Inferior parietal cortex (tissue), 1 donor: ENCODE measurements at regions not wholly inside any gene's neighbourhood (a gene's known extent, or its start where the extent isn't known, plus 50 kb on each side); places are given as distances from the start of the nearest gene placed in this dataset.

Experiments
- DNase-seq: peaks from one replicate; pipeline ENCODE4 v3.0.0-alpha.2; 2016; ENCODE audit errors: extremely low spot score

DNA sequence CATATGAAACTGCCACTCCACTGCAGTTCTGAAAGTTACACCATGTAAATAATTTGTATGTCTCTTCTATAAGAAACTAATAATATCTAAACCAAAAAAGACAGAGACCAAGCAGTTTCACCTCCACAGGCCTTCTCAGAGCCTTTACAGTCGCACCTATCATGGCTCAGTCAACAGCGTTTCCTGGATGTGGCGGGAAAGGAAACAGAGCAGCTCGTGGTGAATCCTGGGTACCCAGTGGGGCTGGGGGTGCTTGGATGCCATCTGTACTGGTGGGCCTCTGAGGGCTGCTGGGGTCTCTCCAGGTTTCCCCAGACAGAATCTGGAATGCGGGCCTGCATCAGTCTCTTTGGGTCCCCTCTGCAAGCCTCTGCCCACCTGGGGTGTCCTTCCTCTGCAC is 100.2 kb upstream of the CASZ1 start:
- no peak for DNase-seq

DNA sequence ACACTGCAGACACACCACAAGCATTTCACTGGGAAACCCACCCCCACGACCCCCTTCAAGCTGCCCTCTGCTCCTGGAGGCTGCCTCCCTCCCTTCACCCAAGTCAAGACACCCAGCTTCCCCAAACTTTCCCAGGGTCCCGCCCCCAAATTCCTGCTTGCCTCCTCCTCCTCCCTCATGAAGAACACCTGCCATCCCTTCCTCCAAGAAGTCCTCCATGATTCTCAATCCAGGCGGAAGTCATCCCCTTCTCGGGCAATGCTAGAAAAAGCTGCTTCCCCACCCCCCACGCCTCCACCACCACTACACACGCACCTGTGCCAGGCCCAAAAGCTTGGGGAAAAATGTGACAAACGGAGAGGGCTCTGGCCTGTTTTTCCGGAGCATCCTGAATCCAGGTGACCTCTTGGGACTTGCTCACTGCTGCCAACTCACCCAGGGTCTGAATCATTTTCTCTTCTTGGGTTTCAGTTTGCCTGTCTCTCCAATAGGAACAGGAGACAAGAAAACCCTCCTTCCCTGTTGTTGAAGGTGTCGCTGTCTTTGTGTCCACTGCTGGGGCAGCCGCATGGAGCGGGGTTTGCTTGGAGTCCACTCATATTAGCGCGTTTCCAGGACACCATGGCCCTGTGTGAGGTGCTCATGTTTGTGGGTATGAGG is 101.0 kb upstream of the CASZ1 start:
- no peak for DNase-seq

DNA sequence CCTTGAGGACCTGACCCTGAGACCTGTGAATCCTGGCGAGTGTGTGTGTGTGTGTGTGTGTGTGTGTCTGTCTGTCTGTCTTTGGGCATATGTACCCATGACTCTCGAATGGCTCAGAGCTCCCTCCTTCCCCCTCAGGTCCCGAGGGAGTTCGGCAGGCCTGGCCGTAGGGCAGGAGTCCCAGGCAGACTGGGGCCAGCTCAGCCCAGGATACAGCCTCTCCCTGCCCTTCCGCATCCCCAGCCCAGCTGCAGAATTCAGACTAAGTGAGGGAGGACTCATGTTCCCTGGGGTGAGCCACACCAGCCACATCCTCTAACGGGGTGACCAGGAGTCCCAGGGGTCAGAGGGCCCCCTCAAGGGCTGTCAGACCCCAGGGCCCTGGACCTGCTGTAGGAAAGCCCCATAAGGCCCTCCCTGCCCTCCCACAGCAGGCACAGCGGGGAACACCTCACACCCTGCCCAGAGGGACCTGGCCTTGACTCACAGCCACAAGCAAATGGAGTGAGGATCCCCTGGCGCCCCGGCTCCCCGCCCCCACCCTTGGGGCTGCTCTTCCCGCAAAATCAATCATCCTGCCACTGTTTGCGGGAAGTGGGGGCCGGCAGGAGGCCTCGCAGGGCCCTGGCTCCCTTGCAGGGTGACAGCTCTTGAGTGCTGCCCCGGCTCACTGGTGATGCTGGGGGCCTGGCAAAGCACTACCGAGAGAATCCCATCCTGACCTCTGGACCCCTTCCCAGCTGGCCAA is 101.7 kb upstream of the CASZ1 start:
- no peak for DNase-seq

DNA sequence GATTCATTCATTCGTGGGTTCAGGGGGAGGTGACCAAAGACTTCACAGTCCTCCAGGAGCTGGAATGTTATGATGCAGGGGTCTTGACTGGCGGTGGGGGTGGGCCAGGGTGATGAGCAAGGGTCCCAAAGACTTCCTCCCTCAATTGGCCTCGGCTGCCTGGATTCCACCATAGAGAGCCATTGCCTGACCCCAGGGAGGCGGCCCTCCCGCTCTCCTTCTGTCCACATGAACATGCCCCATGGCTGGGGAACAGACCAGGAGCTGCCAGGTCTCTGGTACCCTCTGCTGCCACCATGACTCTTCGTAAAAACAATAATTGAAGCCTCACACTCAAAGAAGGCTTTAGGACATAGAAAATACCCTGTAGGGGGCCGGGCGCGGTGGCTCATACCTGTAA is 102.5 kb upstream of the CASZ1 start:
- DNase-seq, result no peak

DNA sequence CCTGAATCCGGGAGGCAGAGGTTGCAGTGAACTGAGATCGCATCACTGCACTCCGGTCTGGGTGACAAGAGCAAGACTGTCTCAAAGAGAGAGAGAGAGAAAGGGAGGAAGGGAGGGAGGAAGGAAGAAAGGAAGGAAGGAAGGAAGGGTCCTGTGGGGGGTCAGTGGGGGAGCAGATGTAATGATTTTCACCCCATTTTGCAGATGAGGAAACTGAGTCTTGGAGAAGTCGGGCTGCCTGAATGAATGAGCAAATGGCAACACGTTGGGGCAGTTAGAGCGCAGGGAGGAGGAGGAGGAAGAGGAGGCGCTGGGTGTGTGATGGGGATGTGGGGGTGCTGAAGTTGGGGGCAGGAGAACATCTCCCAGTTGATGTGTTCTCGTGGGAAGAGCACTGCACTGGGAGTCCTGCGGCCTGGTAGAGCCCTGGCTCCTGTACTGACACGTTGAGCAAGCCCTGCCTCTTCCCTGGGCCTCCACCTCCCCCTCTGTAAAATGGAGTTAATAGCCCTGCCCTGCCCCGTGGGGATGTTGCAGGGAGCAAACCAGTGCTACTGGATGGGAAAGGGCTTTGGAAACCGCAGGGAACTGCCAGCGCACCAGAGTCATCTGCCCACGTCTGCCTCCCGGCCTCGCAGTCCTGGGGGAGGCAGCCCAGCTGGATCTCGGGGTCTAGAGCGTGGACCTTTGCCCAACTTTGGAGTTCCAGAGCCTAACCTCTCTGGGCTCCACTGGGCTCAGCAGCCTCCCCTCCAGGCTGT is 103.2 kb upstream of the CASZ1 start:
- no peak for DNase-seq

DNA sequence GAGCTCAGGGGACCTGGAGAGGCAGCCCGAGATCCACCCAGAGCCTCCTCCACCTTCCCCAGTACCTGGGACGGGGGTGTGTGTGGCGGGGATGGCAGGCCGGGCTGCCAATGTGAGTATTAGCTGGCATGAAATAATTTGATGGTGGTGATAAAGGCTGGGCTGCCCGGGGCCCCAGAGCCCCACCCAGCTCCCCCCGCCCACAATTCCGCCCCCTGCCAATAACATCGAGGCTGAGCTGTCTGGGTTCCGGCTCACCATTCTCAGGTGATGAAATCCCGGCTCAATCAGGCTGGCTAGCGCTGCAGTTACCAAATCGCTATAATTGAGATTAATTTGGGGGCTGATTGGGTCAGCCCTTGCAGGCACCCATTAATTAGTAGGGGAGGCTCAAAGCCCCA is 103.8 kb upstream of the CASZ1 start:
- no peak for DNase-seq

DNA sequence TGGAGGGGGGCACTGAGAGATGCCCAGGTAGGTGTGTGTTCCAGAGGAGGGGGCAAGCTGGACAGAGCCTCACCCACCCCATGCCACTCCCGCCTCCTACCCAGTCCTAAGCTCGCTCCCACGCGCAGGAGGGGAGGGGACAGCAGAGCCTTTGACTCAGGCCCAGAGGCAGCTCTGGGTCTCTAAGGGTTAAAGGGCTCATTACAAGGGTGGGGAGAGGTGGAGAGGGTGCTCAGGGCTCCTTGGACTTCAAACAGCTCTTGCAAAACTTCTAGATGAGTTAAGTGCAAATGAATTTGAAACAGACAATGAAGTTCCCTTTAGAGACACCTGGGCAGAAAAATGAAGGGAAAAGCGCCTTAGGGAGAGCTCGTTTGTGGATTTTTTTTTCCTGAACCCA is 104.2 kb upstream of the CASZ1 start:
- no peak for DNase-seq

DNA sequence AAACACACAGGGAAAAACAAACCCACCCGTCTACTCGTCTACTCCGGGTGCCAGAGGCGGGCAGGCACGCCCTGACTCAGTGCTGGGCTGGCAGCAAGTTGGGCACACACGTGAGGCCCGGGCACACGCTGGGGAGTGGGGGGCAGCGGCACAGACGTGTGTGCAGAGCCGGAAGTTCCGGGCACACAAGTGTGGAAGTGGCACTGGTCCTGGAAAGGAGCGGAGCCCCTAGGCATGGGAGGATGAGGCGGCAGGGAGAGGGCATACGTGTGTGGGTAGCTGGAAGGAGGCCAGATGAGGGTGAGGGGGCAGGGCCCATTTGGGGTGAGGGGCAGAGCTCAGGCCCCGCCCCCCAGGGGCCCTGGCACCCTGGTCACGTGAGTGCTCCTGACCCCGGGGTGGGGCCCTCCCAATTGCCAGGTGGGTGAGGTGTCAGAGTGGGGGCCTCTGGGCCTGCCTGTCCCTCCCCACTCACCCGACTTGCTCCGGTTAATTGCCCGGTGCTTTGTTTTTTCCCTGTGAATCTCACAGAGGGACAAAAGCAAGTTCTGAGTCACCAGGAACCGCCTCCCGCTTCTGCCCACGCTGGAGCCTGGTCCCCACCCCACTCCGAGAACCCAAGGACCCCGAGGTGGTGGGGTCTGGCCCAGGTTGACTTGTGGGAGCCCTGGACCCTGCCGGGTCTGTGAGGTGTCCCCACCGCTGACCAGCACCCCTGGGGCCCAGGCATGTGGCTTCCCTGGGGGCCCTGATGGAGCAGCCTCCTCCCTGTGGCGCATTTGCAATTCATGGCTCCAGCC is 104.8 kb upstream of the CASZ1 start:
- DNase-seq, result no peak

DNA sequence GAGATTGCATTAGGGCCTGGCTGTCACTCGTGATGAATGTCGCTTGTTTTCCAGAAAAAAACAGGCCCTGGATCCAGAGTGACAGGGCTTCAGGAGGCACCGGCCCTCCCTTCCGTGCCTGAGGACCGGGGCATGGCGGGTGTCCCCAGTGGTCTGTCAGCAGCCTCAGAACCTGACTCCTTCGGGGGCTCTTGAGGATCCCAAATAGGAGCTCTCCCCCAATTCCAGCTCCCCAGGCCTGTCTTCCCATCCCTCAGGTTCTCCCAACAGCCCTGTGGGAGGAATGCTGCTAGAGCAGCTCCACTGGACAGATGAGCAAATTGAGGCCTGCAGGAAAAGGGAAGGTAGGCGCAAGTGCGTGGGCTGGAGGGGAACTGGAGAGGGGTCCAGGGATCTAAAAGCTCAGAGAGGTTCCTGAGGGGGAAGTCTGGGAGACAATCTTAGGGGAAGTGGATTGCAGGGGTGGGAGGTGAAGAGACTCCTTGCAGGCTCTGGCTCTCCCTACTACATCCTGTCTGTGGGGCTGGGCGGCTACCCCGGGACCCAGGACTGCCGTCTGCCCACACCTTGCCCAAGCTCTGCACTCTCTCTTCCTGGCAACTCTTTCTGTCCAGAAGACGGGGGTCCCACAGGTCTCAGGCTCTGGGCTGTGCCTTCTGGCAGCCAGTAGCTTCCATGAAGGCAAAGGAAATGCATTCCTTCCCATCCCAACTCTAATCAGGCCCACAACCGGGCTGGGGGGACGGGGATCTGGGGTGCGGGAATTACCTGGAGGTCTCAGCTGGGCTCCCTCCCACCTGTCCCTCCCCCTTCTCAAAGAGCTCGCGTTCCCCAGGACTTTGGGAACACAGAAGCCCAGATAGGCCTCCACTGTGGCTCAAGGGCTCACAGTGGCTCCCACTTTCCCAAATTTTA is 105.7 kb upstream of the CASZ1 start:
- DNase-seq, result no peak

DNA sequence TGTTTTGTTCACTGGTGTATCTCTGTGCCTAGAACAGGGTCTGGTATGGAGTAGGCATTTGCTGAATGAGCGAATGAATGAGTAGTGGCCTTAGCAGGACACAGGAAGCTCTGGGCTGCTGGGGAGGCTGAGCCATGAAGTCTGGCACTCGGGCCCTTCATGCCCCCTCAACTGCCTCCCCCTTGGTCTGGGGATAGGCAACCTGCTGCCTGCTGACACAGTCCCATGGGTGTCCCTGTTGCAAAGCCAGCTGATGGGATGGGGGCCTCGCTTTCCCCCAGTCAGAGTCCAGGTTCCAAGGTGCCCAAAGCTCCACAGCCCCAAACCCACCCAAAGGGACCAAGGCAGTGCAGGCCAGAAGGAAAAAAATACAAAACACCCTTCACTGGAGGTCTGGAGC is 107.0 kb upstream of the CASZ1 start:
- DNase-seq, result no peak

DNA sequence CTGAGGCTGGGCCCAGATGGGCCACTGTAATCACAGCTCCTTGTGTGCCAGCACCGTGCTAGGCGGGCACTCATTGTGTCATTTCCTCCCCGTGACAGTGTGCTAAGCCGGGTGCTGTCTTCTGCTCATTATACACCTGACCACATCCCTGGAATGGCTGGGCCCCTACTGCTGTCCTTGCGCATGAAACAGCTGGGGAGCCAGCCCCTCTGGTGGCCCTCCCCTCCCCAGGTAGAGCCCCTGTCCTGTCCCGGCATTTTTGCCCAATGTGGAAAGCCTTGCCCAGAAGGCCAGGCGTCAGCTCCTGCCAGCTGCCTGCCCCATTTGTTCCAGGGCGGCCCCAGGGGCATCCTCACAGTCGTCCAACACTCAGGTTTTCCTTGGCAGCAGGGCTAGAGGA is 107.4 kb upstream of the CASZ1 start:
- no peak for DNase-seq

DNA sequence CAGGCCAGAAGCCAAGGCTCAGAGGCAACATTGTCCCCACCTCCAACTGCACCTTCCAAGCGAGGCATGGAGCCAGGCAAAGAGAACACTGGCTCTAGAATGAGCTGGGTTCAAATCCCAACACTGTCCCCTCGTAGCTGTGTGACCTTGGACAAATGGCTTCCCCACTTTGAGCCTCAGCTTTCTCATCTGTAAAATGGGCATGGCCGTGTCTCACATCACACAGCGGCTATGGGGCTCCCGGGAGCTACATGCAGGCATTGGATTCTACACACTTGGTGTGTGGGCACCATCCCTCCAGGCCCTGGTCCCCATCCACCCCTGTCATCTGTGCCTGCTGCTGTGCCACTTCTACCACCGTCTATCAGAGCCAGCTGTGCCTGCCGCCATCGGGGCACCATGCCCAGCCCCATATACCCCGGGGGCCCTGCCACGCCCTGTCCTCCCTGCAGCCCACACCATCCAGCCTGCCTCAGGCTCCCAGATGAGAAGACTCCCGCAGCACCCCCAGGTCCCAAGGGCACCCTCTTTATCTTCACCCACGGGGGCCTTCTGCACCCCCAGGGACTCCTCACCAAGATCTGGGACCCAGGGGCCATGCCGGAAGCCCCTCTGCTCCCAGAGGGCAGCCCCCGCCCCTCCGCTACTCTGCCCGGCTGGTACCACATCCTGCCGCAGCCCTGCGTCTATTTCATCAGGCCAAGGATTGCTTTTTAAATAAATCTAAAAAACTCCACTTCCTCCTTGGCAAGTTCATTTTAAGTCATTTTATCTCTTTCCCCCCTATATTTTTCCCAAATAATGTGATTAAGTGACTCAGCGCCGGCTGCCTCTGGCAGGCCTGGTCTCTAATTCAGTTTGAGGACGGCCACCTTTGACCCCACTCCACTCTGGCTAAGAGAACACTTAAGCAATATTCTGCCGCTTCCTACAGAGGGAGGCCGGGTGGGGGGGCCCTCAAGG is 107.8 kb upstream of the TARDBP start:
- DNase-seq, result no peak

DNA sequence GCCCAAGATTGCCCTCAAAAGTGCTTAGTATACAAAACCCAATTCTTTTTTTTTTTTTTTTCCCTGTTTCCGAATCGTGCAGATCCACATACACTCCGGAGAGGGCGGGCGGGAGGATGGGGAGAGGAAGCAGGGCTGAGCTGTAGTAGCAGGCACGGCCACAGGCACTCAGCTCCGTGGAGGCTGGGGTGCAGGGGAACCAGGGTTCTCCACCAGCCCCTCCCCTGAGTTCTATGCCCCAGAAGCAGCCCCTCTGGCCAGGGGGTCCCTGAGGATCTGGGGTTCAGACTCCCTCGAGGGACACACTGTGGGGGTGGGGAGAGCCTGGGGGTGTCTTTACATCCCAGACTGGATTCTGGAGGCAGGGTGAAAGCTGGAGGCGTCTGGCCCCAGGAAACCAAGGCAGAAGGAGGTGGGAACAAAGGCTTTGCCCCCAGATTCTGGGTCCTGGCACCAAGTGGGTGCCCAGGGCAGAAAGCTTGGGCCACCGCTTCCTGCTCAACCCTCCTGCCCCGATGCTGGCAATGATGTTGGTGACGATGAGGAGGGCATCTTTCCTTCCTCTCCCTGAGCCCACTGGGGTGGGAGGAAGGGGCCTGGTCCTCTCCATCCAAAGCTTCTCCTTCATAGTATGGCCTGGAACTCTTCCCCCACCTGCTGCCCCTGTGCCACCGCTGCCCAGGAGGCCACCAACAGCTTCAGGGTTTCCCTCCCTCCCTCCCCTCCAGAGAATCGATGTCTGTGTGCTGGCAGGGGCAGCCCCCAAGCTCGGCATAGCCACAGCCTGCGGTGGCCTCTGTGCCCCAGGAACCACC is 106.4 kb upstream of the TARDBP start:
- DNase-seq, result no peak

DNA sequence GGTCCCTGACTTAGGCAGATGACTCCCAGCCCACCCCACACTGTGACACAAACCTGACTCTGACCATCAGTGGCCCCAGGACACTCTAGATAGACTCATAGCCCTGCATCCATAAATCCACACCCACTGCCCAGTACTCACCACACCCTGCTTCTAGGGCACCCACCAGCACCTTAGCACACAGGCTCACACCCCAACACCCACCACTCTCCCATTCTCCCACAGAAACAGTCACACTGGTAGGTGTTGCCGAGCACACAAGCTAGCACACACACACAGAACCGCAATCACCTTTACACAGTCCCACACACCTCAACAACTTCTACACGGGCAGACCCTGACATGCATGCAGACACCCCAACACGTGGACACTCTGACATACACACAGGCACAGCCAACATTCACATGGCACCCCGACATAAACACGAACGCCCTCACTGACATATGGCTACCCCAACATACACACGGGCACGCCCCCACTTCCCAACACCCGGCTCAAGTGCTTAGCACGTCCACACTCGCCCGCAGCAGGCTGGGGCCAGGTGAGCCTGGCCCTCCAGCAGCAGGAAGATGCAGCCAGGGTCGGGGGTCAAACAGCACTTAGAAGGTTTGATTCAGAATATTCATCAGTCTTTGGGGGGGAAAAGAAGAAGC is 105.5 kb upstream of the TARDBP start:
- no peak for DNase-seq

DNA sequence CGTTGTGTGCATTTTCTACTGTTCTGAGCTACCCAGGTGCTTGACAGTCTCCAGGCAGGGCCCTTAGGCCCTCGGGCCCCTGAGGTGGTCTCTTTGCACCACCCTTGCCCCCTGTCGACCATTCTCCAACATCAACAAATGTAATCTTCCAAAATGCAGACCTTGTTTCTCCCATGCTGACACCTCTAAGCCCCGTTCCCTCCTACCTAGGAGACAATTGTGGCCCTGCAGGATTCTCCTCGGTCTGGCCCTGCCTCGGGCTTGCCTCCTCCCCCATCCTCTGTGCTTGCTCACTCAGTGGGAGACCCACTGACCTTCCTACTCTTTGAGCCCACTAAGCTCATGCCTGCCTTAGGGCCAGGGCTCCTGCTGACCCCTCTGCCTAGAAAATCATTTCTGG is 104.2 kb upstream of the TARDBP start:
- DNase-seq, result no peak

DNA sequence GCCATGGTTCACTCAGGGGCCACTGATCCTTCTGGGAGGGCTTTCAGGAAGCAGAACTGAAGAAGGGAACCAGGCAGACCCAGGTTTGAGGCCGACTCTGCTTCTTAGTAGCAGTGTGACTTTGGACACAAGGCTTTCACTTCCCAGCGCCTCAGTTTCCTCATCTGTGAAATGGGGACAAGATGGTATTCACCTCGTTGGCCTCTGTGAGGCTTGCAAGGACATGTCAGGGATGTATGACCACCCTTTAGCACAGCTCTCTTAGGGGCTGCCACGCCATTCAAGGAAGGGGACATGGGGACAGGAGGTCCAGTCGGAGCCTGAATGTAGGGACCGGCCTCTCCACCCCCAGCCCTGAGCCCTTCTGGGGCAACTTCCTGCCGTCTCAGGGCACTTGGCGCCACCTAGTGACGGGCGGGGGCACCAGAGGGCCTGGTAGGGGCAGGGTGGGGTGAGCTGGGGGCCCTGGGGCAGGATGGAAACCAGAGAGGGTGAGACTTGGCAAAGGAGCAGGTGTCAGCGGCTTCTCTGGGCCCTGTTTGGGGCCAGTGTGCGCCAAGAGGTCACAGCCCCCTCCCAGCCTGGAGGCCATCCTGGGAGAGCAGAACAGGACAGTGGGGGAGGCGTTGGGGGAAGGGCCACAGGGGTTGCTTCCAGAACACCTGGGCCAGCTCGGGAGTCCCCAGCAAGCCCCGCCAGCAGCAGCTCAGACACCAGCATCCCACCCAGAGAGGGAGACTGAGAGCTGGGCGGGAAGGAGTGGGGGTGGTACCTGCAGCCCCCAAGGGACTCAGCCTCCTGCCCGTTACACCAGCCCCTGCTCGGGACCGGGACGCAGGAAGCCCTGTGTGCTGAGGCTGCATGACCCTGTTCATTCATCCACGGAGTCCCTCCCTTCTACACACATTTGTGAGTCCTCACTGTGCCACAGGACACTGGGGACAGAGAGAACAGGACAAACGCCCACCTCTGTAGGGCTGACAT is 102.5 kb upstream of the TARDBP start:
- no peak for DNase-seq
